ENCODE measurements at regions not wholly inside any gene's neighbourhood (a gene's known extent, or its start where the extent isn't known, plus 50 kb on each side); places are given as distances from the start of the nearest gene placed in this dataset.

GRCh38 chr6:93822434-93823265, 403.3 kb upstream of the EPHA7 start:
- Histone ChIP-seq H3K27ac (ENCODE audit: extremely low read length, insufficient read depth, low read length) (no peak overlapping the region), H3K9me3 (ENCODE audit: low read length) (no peaks in the 10 kb centered on the region), H3K9ac (ENCODE audit: insufficient read depth, low read depth, low read length) (no peak overlapping the region), H3K27me3 (ENCODE audit: control insufficient read depth in 1 of 2, insufficient read depth in 2 of 2, low read length in 2 of 2) (no peaks in the 10 kb centered on the region), H2AFZ (ENCODE audit: low read length) (no peak overlapping the region), H3K4me3 (replicated peaks in 1 of 3; ENCODE audit: insufficient read depth in 1 of 3, low read depth in 2 of 3, low read length in 3 of 3) (no peak overlapping the region), H3K4me2 (ENCODE audit: low read depth, low read length) (no peak overlapping the region), H4K20me1 (ENCODE audit: insufficient read depth, low read length) (no peaks in the 10 kb centered on the region), H3K36me3 (replicated peaks in 1 of 2; ENCODE audit: control insufficient read depth in 1 of 2, insufficient read depth in 2 of 2, low read length in 2 of 2) (no peaks in the 10 kb centered on the region), H3K4me1 (ENCODE audit: insufficient read depth, low read length) (no peaks in the 10 kb centered on the region), H3K79me2 (ENCODE audit: insufficient read depth, low read length) (no peaks in the 10 kb centered on the region)
- FAIRE-seq (no peak), DNase-seq (ENCODE audit: low spot score) (no peak), ATAC-seq (no peak)
- ChIA-PET CTCF (ENCODE audit: low intra/inter-chr PET ratio, low total read pairs) (no interaction called here), POLR2A (no interaction called here)
- TF ChIP-seq NFRKB (IDR thresholded peaks at IDR 0.05) (no peak), DMTF1 (CRISPR knock-in tag; IDR thresholded peaks at IDR 0.05) (no peak), EED (CRISPR knock-in tag; IDR thresholded peaks at IDR 0.05) (no peak), REL (CRISPR knock-in tag; conservative IDR thresholded peaks at IDR 0.05) (no peak), DPF2 (CRISPR knock-in tag; IDR thresholded peaks at IDR 0.05; ENCODE audit: borderline replicate concordance, low read depth) (no peak), ZNF30 (CRISPR knock-in tag; IDR thresholded peaks at IDR 0.05) (no peak), ZNF737 (CRISPR knock-in tag; IDR thresholded peaks at IDR 0.05; ENCODE audit: borderline replicate concordance) (no peak)
- in situ Hi-C loops (cut with HindIII; ENCODE audit: extremely low pct_ligation_motif_present, low pct_unique_long_range_greater_than_20kb): no loop called here
- intact Hi-C loops (cut with micrococcal nuclease; ENCODE audit: unreplicated experiment): no loop called here
- BruUV-seq (replicated peaks): no TSS peak
- 5% methylated on average over 4 of the region's 4 CpGs for WGBS (ENCODE audit: low lambda C conversion rate)

Measured in HepG2 (cell line).